DND-41 (cell line): ENCODE measurements at regions not wholly inside any gene's neighbourhood (a gene's known extent, or its start where the extent isn't known, plus 50 kb on each side); places are given as distances from the start of the nearest gene placed in this dataset.

Source experiments
- EZH2 ChIP-seq: IDR thresholded peaks from 3 replicates; pipeline ENCODE4 v1.6.1; 2012; ENCODE audit warnings: borderline replicate concordance, low read depth, mild to moderate bottlenecking, moderate library complexity, low read length, inconsistent platforms; ENCODE audit not compliant: severe bottlenecking
- TF ChIP-seq, protein P1 (sequence below): IDR thresholded peaks from 2 replicates; pipeline ENCODE4 v1.5.1; 2012; ENCODE audit warnings: borderline replicate concordance, low read length, moderate library complexity, mild to moderate bottlenecking; ENCODE audit not compliant: poor library complexity, severe bottlenecking; ENCODE audit errors: extremely low read depth

- TF ChIP-seq, protein P1, sequence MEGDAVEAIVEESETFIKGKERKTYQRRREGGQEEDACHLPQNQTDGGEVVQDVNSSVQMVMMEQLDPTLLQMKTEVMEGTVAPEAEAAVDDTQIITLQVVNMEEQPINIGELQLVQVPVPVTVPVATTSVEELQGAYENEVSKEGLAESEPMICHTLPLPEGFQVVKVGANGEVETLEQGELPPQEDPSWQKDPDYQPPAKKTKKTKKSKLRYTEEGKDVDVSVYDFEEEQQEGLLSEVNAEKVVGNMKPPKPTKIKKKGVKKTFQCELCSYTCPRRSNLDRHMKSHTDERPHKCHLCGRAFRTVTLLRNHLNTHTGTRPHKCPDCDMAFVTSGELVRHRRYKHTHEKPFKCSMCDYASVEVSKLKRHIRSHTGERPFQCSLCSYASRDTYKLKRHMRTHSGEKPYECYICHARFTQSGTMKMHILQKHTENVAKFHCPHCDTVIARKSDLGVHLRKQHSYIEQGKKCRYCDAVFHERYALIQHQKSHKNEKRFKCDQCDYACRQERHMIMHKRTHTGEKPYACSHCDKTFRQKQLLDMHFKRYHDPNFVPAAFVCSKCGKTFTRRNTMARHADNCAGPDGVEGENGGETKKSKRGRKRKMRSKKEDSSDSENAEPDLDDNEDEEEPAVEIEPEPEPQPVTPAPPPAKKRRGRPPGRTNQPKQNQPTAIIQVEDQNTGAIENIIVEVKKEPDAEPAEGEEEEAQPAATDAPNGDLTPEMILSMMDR = no peak
- TF ChIP-seq EZH2 = no peak
These were observed 162.1 kb upstream of the IFNG-AS1 start for GRCh38 chr12:67826946-67827720.
